ENCODE measurements at regions not wholly inside any gene's neighbourhood (a gene's known extent, or its start where the extent isn't known, plus 50 kb on each side); places are given as distances from the start of the nearest gene placed in this dataset.
"Not testable (repeated sequence)": the region's sequence is repeated elsewhere in the genome, so short reads cannot be mapped to it uniquely, and the experiment has no call there.

- no peak for DNase-seq (ENCODE audit: low spot score in 2 of 2)
Measured at GRCh38 chr2:94602466-94602865, 268.8 kb upstream of the TEKT4 start.

DNA sequence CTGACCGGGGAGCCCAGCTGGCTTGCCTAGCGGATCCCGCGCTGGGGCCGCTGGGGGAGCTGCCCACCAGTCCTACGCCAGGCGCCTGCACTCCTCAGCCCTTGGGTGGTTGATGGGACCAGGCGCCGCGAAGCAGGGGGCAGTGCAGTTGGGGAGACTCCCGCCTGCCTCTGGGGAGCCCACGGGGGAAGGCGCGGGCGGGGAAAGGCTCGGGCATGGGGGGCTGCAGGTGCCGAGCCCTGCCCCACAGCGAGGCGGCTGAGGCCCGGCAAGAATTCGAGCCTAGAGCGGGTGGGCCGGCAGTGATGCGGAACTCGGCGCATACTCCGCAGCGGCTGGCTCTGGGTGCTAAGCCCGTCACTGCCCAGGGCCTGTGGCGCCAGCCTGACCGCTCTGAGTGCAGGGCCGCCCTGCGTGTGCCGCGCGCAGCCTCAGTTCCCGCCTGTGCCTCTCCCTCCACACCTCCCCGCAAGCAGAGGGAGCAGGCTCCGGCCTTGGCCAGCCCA is 249.1 kb upstream of the TEKT4 start:
- H3K4me3 ChIP-seq: no peak overlapping the region

More at GRCh38 chr2:94602466-94602865, 268.8 kb upstream of the TEKT4 start:
- Histone ChIP-seq H3K27me3 (no peaks in the 10 kb centered on the region), H3K4me1 (no peaks in the 10 kb centered on the region), H3K4me3 (no peak overlapping the region), H3K27ac (no peak overlapping the region), H3K36me3 (no peaks in the 10 kb centered on the region), H3K9me3 (no peaks in the 10 kb centered on the region)
- TF ChIP-seq, protein P1, sequence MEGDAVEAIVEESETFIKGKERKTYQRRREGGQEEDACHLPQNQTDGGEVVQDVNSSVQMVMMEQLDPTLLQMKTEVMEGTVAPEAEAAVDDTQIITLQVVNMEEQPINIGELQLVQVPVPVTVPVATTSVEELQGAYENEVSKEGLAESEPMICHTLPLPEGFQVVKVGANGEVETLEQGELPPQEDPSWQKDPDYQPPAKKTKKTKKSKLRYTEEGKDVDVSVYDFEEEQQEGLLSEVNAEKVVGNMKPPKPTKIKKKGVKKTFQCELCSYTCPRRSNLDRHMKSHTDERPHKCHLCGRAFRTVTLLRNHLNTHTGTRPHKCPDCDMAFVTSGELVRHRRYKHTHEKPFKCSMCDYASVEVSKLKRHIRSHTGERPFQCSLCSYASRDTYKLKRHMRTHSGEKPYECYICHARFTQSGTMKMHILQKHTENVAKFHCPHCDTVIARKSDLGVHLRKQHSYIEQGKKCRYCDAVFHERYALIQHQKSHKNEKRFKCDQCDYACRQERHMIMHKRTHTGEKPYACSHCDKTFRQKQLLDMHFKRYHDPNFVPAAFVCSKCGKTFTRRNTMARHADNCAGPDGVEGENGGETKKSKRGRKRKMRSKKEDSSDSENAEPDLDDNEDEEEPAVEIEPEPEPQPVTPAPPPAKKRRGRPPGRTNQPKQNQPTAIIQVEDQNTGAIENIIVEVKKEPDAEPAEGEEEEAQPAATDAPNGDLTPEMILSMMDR (IDR thresholded peaks at IDR 0.05): no peak
- intact Hi-C loops (cut with DNase I): no loop called here

DNA sequence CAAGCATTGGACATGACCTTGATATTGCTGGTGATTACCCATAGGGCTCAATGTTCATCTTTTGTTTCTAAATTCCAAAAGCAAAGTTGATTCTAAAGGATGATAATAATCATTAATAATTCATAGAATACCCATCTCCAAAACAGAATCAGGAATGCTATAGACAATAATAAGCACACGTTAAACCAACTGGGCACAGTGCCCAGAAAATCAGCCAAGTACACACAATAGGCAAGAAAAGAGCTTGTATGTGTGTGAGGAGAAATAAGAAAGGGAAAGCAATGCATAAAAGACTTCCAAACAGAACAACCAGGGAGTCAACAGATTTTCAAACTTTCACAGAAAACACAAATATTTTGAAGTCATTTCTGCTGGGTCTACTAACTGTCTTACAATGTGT is 242.3 kb upstream of the TEKT4 start:
- intact Hi-C loops (cut with DNase I); H3K27me3 ChIP-seq; H3K9me3 ChIP-seq: not testable (repeated sequence)

More for the DNA sequence above, 249.1 kb upstream of the TEKT4 start:
- H3K27me3 ChIP-seq: no peaks in the 10 kb centered on the region
- TF ChIP-seq, protein P1 (IDR thresholded peaks at IDR 0.05): no peak
- no peak overlapping the region for H3K27ac ChIP-seq
- no peaks in the 10 kb centered on the region for H3K36me3 ChIP-seq
- H3K4me1 ChIP-seq: no peaks in the 10 kb centered on the region
- DNase-seq (ENCODE audit: low spot score in 2 of 2): no peak
- H3K9me3 ChIP-seq: no peaks in the 10 kb centered on the region
- intact Hi-C loops (cut with DNase I): no loop called here

DNA sequence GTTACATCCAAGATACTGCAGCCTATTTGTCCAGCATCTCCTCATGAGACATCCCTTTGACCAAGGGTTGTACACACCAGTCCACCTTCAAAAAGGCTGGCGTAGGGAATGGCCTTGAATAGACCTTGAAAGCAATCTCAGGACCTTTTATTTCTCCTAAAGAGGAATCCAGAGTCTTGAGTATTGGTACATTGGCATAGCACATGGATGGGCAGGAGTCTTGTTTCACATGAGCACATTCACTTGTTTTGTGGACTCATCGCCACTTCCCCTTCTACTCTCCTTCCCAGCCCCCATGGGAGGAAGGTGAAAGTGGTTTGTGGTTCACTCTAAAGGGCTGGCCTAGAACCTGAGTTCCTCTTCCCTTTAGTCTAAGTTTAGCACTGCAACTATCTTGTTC is 229.8 kb upstream of the TEKT4 start:
- H3K4me1 ChIP-seq; intact Hi-C loops (cut with DNase I); H3K9me3 ChIP-seq; H3K36me3 ChIP-seq; H3K27me3 ChIP-seq; DNase-seq (ENCODE audit: low spot score in 2 of 2); H3K4me3 ChIP-seq; H3K27ac ChIP-seq: not testable (repeated sequence)

More for the DNA sequence above, 242.3 kb upstream of the TEKT4 start:
- not testable (repeated sequence) for H3K4me3 ChIP-seq; H3K36me3 ChIP-seq; H3K27ac ChIP-seq; DNase-seq (ENCODE audit: low spot score in 2 of 2); H3K4me1 ChIP-seq

GRCh38 chr2:94652131-94652530 is 219.1 kb upstream of the TEKT4 start:
- intact Hi-C loops (cut with DNase I): not testable (repeated sequence)

GRCh38 chr2:94669858-94670257 is 201.4 kb upstream of the TEKT4 start:
- H3K36me3 ChIP-seq; H3K4me1 ChIP-seq; H3K27ac ChIP-seq; intact Hi-C loops (cut with DNase I); DNase-seq (ENCODE audit: low spot score in 2 of 2); H3K27me3 ChIP-seq; H3K4me3 ChIP-seq; H3K9me3 ChIP-seq: not testable (repeated sequence)

More at GRCh38 chr2:94652131-94652530, 219.1 kb upstream of the TEKT4 start:
- not testable (repeated sequence) for H3K4me1 ChIP-seq; H3K27me3 ChIP-seq; DNase-seq (ENCODE audit: low spot score in 2 of 2); H3K36me3 ChIP-seq; H3K4me3 ChIP-seq; H3K9me3 ChIP-seq; H3K27ac ChIP-seq

GRCh38 chr2:94694236-94694635 is 177.0 kb upstream of the TEKT4 start:
- H3K27me3 ChIP-seq; H3K36me3 ChIP-seq; H3K9me3 ChIP-seq; DNase-seq (ENCODE audit: low spot score in 2 of 2); H3K4me1 ChIP-seq; intact Hi-C loops (cut with DNase I); H3K4me3 ChIP-seq; H3K27ac ChIP-seq: not testable (repeated sequence)

DNA sequence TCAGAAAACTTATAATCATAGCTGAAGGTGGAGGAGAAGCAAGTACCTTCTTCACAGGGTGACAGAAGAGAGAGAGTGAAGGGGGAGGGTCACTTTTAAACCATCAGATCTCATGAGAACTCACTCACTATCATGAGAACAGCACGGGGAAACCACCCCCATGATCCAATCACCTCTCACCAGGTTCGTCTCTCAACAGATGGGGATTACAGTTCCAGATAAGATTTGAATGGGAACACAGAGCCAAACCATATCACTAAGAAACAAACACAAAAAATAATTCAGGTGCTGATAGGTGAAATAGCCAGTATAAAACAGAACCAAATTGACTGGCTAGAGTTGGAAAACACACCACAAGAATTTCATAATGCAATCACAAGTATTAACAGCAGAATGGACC is 162.2 kb upstream of the TEKT4 start:
- intact Hi-C loops (cut with DNase I): not testable (repeated sequence)

DNA sequence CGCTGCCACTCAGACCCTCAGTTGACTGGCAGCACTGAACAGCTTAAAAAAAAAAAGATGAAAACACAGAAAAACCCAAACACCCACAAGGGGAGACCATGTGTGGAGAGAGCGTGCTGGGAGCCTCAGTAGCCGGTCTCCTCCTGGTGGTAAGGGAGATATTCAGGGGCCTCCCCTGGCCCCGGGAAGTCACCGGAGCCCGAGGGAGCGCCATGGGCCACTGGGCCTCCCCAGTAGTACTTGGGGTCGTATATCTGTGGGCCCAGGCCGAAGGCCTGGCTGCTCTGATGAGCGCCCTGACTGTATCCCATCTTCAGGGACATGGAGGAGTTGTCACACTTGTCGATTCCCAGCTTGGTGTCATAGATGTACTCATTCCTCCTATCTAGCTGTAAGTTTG is 145.7 kb upstream of the TEKT4 start:
- H3K4me3 ChIP-seq: no peak overlapping the region
- no peaks in the 10 kb centered on the region for H3K4me1 ChIP-seq
- H3K27ac ChIP-seq: no peak overlapping the region
- TF ChIP-seq, protein P1 (IDR thresholded peaks at IDR 0.05): no peak
- H3K27me3 ChIP-seq: no peaks in the 10 kb centered on the region
- DNase-seq (ENCODE audit: low spot score in 2 of 2): no peak
- intact Hi-C loops (cut with DNase I): no loop called here
- no peaks in the 10 kb centered on the region for H3K36me3 ChIP-seq
- H3K9me3 ChIP-seq: no peaks in the 10 kb centered on the region

More for the DNA sequence above, 162.2 kb upstream of the TEKT4 start:
- not testable (repeated sequence) for H3K4me1 ChIP-seq; H3K9me3 ChIP-seq; H3K27me3 ChIP-seq; H3K27ac ChIP-seq; H3K4me3 ChIP-seq; DNase-seq (ENCODE audit: low spot score in 2 of 2); H3K36me3 ChIP-seq

GRCh38 chr2:94735536-94735935 is 135.7 kb upstream of the TEKT4 start:
- H3K4me1 ChIP-seq; H3K4me3 ChIP-seq; H3K27ac ChIP-seq; H3K36me3 ChIP-seq; H3K27me3 ChIP-seq; DNase-seq (ENCODE audit: low spot score in 2 of 2); intact Hi-C loops (cut with DNase I); H3K9me3 ChIP-seq: not testable (repeated sequence)

DNA sequence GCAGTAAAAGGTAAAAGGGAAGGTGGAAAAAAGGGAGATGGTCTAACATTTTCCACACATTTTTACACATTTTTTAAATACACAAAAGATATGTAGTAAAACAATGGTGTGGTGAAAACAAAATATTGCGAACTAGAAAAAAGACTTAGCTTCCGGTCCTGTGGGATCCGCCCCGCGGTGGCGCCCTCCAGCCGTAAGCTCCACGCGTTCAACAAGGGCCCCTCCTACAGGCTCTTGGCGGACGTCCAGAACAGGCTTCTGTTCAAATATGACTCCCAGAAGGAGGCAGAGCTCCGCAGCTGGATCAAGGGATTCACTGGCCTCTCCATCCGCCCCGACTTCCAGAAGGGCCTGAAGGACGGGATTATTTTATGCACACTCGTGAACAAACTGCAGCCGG is 134.1 kb upstream of the TEKT4 start:
- intact Hi-C loops (cut with DNase I); DNase-seq (ENCODE audit: low spot score in 2 of 2); H3K27ac ChIP-seq; H3K4me3 ChIP-seq; H3K36me3 ChIP-seq; H3K4me1 ChIP-seq; H3K9me3 ChIP-seq; H3K27me3 ChIP-seq: not testable (repeated sequence)

Data from ascending aorta (tissue), 2 donors.